ENCODE measurements at regions not wholly inside any gene's neighbourhood (a gene's known extent, or its start where the extent isn't known, plus 50 kb on each side); places are given as distances from the start of the nearest gene placed in this dataset.

- DNase-seq (ENCODE audit: low spot score in 2 of 2): no peak
- H3K36me3 Mint-ChIP-seq: no peaks in the 10 kb centered on the region
- ATAC-seq: no peak
- peaks cover 10% of the 10 kb centered on the region for H3K4me1 Mint-ChIP-seq
- no peaks in the 10 kb centered on the region for H3K9me3 Mint-ChIP-seq
- H3K4me3 Mint-ChIP-seq: no peak overlapping the region
- no peak overlapping the region for H3K27ac Mint-ChIP-seq
These were observed 106.8 kb downstream of the CRYAA start for GRCh38 chr21:43275421-43276211.

- H3K36me3 Mint-ChIP-seq: no peaks in the 10 kb centered on the region
- no peaks in the 10 kb centered on the region for H3K9me3 Mint-ChIP-seq
- ATAC-seq (no peak), DNase-seq (ENCODE audit: low spot score in 2 of 2) (no peak)
- H3K4me1 Mint-ChIP-seq: peaks cover 10% of the 10 kb centered on the region
- H3K27ac Mint-ChIP-seq: no peak overlapping the region
- H3K4me3 Mint-ChIP-seq: no peak overlapping the region
These were observed 106.1 kb downstream of the CRYAA start for GRCh38 chr21:43274946-43275310.

DNA sequence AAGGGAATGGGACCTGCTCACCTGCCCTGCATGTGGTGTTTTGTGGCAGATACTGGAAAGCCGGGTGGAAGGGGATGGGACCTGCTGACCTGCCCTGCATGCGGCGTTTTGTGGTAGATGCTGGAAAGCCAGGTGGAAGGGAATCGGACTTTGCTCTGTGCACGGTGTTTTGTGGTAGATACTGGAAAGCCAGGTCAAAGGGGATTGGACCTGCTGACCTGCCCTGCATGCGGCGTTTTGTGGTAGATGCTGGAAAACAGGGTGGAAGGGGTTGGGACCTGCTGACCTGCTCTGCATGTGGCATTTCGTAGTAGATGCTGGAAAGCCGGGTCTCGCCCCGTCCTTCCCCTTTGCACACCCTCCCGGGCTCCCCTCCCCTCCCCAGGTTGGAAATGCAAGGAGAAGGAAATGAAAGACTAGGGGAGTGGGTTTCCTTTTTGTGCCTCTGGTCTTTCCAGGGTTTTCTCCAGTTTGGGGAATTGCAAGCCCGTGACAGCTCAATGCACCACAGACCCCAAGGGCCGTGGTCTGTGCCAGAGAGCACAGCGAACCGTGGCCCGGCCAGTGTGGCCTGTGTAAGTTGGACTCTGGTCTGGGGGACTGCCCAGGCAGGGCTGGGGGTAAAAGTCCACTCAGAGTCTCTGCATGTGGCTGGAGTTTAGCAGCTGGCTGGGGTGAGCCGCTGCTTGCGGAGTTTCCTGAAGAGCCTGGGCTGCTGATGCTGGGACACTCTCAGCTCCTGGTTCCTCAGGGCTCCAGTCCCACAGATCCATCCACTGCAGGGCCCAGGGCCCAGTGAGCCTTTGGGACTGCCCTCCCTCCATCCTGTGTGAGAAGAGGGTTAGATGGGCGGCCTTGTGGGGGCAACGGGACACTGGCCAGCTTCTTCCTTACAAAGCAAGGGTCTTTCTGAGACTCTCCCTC is 105.5 kb downstream of the CRYAA start:
- Mint-ChIP-seq H3K4me3 (no peak overlapping the region), H3K4me1 (peaks cover 10% of the 10 kb centered on the region), H3K9me3 (no peaks in the 10 kb centered on the region), H3K27ac (no peak overlapping the region), H3K36me3 (no peaks in the 10 kb centered on the region)
- DNase-seq (ENCODE audit: low spot score in 2 of 2) (no peak), ATAC-seq (no peak)

- H3K4me3 Mint-ChIP-seq: no peak overlapping the region
- H3K27ac Mint-ChIP-seq: no peak overlapping the region
- ATAC-seq: no peak
- peaks cover 10% of the 10 kb centered on the region for H3K4me1 Mint-ChIP-seq
- DNase-seq (ENCODE audit: low spot score in 2 of 2): no peak
- H3K9me3 Mint-ChIP-seq: no peaks in the 10 kb centered on the region
- no peaks in the 10 kb centered on the region for H3K36me3 Mint-ChIP-seq
These were observed 104.9 kb downstream of the CRYAA start for GRCh38 chr21:43273708-43274021.

DNA sequence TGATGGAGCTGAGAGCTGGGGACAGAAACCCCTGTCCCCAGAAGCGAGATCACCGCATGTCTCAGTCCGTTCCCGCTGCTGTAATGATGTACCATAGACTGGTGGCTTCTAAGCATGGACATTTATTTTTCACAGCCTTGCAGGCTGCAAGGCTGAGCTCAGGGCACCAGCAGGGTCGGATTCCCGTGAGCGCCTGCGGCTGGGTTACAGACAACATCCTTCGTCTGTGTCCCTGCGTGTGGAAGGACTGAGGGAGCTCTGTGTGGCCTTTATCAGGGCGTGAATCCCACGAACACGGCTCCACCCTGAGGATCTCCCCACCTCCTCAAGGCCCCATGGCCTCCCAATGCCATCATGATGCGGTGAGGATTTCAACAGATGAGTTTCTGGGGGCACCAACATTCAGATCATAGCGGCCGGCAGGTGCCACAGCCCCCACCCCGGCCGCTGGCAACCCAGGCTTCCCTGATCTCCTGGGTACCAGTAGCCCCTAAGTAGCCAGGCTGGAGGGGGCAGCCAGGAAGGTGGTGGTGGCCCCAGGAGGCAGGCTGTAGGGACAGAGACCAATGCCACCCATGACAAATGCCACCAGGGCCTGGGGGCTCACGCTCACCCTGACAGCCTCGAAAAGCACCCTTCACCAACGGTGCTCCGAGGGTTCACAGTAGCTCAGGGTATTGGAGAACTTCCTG is 104.4 kb downstream of the CRYAA start:
- H3K36me3 Mint-ChIP-seq: no peaks in the 10 kb centered on the region
- H3K4me1 Mint-ChIP-seq: peaks cover 10% of the 10 kb centered on the region
- no peak overlapping the region for H3K4me3 Mint-ChIP-seq
- ATAC-seq (no peak), DNase-seq (ENCODE audit: low spot score in 2 of 2) (no peak)
- no peaks in the 10 kb centered on the region for H3K9me3 Mint-ChIP-seq
- H3K27ac Mint-ChIP-seq: no peak overlapping the region

- peak overlapping the region; percentile 6 for H3K27ac Mint-ChIP-seq
- no peak for DNase-seq (ENCODE audit: low spot score in 2 of 2)
- H3K36me3 Mint-ChIP-seq: no peaks in the 10 kb centered on the region
- no peak for ATAC-seq
- H3K4me1 Mint-ChIP-seq: peaks cover 6% of the 10 kb centered on the region
- no peaks in the 10 kb centered on the region for H3K9me3 Mint-ChIP-seq
- no peak overlapping the region for H3K4me3 Mint-ChIP-seq
These were observed 103.8 kb downstream of the CRYAA start for GRCh38 chr21:43272591-43272990.

DNA sequence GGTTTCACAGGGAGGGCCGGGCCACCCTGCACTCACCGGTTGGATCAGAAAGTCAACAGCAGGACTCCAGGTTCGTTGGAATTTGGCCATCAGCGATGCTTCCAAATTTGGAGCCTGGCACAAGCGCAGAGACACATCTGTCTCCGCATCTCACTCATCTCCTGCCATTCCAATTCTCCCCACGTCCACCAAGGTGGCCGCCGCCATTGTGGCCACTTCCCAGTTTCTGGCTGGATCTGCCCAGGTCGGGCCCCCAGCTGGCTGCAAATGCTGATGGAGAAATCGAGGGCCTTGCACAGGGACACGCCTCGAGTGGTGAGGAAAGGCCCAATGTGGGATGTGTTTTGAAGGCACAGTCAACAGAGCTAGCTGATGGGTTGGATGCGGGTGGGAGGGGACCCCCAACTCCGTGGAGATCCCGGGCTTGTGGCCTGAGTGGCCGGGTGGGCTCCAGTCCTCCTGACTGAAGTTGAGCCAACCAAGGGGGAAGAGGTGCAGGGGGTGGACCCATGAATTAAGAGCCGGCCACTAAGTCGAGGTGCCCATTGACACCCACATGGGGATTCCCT is 102.7 kb downstream of the CRYAA start:
- ATAC-seq: no peak
- no peak for DNase-seq (ENCODE audit: low spot score in 2 of 2)
- Mint-ChIP-seq H3K4me1 (peaks cover 5% of the 10 kb centered on the region), H3K27ac (no peak overlapping the region), H3K36me3 (no peaks in the 10 kb centered on the region), H3K4me3 (no peak overlapping the region), H3K9me3 (no peaks in the 10 kb centered on the region)

DNA sequence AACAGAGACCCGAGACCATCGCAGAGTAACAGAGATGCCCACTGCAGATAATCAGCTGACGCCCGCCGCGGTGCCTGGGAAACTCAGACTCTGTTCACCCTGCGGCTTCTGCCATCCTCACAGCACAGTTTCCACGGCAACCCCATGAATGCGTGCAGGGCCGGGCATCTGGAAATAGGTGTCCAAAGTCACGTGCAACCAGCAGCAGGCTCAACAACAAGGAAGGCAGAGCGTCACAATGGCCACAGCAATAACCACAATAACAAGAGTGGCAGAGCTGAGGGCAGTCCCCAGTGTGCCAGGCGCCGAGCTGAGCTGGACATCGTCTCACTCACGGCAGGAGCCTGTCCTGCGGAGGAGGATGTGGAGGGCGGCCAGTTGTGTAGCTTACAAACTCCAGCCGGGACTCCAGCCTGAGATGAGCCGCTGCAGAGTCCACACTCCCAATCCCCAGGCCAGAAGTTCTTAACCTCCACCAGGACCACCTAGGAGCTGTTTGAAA is 102.0 kb downstream of the CRYAA start:
- ATAC-seq: no peak
- Mint-ChIP-seq H3K9me3 (no peaks in the 10 kb centered on the region), H3K27ac (no peak overlapping the region), H3K4me1 (peaks cover 5% of the 10 kb centered on the region), H3K4me3 (no peak overlapping the region), H3K36me3 (no peaks in the 10 kb centered on the region)
- DNase-seq (ENCODE audit: low spot score in 2 of 2): no peak

GRCh38 chr21:43269957-43270705 is 101.3 kb downstream of the CRYAA start:
- Mint-ChIP-seq H3K4me1 (no peaks in the 10 kb centered on the region), H3K27ac (peak overlapping the region; percentile 3), H3K4me3 (no peak overlapping the region), H3K9me3 (no peaks in the 10 kb centered on the region), H3K36me3 (no peaks in the 10 kb centered on the region)
- DNase-seq (ENCODE audit: low spot score in 2 of 2) (no peak), ATAC-seq (no peak)

GRCh38 chr21:43269440-43269839 is 100.6 kb downstream of the CRYAA start:
- Mint-ChIP-seq H3K36me3 (no peaks in the 10 kb centered on the region), H3K4me3 (no peak overlapping the region), H3K4me1 (no peaks in the 10 kb centered on the region), H3K27ac (peak overlapping the region; percentile 3), H3K9me3 (no peaks in the 10 kb centered on the region)
- ATAC-seq (peak; percentile 68), DNase-seq (ENCODE audit: low spot score in 2 of 2) (peak in 1 of 2 donors; percentile 53)

- Mint-ChIP-seq H3K4me1 (no peaks in the 10 kb centered on the region), H3K4me3 (no peak overlapping the region), H3K9me3 (no peaks in the 10 kb centered on the region), H3K27ac (no peak overlapping the region), H3K36me3 (no peaks in the 10 kb centered on the region)
- ATAC-seq: no peak
- DNase-seq (ENCODE audit: low spot score in 2 of 2): no peak
These were observed 100.0 kb downstream of the CRYAA start for GRCh38 chr21:43268804-43269186.

DNA sequence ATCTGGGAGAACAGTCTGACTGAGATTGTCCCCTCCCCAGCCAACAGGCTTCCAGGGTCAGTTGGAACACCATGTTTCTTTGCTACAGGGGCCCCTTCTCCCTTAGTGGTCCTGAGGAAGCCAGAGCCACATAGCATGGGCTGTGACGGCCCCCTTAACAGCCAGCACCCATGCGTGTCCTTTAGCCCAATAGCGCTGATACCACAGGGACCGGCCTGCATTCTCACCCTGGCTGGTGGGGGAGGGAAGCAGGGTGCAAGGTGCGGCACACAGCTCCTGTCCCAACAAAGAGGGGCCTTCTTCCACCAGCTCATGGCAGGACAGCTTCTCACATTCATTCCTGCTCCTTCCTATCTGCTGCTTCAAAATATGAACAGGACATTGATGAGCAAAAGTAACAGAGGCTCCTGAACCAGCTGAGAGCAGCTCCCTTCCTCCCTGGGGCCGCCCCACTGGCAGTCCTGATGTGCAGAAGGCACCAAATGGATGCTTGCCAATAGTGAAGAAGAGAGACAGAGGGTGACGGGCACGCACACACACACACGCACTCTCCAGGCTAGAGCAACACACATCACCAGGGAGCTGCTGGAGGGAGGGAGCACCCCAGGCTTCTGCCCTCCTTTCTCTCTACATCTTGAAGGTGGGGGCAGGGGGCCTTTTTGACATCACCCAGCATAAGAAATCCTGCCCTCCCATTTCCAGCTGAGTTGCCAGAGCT is 99.4 kb downstream of the CRYAA start:
- Mint-ChIP-seq H3K4me1 (no peaks in the 10 kb centered on the region), H3K27ac (no peak overlapping the region), H3K9me3 (no peaks in the 10 kb centered on the region), H3K36me3 (no peaks in the 10 kb centered on the region), H3K4me3 (no peak overlapping the region)
- ATAC-seq: no peak
- DNase-seq (ENCODE audit: low spot score in 2 of 2): no peak

DNA sequence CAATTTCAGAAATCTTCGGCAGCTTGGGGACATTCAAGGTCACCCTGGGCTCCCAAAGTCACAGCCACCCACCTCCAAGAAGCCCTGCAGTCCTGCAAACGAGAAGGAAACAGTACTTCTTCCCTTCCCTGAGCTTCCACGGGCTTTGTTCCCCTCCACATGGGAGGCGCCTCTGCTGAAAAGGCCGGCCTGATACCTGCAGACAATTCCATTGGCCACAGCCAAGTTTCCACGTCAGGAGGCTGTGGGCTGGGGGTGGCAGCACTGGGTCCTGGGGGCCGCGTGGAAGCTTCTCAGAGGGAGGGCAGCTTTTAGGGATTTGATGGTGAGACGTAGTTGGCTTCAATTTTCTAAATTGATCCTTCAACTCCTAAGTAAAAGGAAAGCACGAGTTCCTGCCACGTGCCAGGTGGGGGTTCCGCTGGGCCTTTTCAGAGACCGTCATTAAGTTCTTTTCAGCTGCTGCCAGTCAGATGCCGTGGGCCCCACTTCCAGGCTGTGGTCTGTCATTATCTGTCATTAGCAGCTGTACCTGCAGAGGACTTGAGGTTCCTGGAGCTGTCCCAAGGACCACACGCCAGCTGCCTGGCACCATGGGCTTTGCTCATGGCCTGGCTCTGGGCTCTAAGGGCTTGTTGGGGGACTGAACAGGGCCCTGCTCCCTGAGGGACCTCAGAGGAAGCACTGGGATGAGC is 98.7 kb downstream of the CRYAA start:
- Mint-ChIP-seq H3K4me1 (no peaks in the 10 kb centered on the region), H3K9me3 (no peaks in the 10 kb centered on the region), H3K4me3 (no peak overlapping the region), H3K36me3 (peaks cover 4% of the 10 kb centered on the region), H3K27ac (no peak overlapping the region)
- DNase-seq (ENCODE audit: low spot score in 2 of 2): no peak
- ATAC-seq: no peak

DNA sequence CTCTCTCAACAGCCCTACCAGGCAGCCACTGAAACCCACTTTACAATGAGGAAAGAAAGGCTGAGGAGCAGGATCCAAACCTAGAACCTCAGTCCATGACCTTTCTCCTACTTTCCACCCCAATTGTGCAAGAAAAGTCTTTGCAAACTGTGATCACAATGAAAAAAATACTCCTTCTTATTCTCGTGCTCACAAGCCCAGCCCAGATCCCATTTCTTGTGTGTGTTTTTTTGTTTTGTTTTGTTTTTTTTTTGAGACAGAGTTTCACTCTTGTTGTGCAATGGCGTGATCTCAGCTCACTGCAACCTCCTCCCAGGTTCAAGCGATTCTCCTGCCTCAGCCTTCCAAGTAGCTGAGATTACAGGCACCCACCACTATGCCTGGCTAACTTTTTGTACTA is 97.7 kb downstream of the CRYAA start:
- Mint-ChIP-seq H3K9me3 (no peaks in the 10 kb centered on the region), H3K36me3 (peaks cover 5% of the 10 kb centered on the region), H3K27ac (no peak overlapping the region), H3K4me3 (no peak overlapping the region), H3K4me1 (no peaks in the 10 kb centered on the region)
- no peak for DNase-seq (ENCODE audit: low spot score in 2 of 2)
- ATAC-seq: no peak

Measured in stimulated activated effector memory CD8-positive, alpha-beta T cell treated with anti-CD3 and anti-CD28 coated beads, Interleukin-12 subunit alpha, Interleukin-12 subunit beta, amount 100 ng/mL, for 72 hours (primary cell).